ENCODE measurements at regions not wholly inside any gene's neighbourhood (a gene's known extent, or its start where the extent isn't known, plus 50 kb on each side); places are given as distances from the start of the nearest gene placed in this dataset.
A peak's percentile ranks its signal among the peaks of the same experiment; 100 is the strongest.

- TF ChIP-seq, protein P1, sequence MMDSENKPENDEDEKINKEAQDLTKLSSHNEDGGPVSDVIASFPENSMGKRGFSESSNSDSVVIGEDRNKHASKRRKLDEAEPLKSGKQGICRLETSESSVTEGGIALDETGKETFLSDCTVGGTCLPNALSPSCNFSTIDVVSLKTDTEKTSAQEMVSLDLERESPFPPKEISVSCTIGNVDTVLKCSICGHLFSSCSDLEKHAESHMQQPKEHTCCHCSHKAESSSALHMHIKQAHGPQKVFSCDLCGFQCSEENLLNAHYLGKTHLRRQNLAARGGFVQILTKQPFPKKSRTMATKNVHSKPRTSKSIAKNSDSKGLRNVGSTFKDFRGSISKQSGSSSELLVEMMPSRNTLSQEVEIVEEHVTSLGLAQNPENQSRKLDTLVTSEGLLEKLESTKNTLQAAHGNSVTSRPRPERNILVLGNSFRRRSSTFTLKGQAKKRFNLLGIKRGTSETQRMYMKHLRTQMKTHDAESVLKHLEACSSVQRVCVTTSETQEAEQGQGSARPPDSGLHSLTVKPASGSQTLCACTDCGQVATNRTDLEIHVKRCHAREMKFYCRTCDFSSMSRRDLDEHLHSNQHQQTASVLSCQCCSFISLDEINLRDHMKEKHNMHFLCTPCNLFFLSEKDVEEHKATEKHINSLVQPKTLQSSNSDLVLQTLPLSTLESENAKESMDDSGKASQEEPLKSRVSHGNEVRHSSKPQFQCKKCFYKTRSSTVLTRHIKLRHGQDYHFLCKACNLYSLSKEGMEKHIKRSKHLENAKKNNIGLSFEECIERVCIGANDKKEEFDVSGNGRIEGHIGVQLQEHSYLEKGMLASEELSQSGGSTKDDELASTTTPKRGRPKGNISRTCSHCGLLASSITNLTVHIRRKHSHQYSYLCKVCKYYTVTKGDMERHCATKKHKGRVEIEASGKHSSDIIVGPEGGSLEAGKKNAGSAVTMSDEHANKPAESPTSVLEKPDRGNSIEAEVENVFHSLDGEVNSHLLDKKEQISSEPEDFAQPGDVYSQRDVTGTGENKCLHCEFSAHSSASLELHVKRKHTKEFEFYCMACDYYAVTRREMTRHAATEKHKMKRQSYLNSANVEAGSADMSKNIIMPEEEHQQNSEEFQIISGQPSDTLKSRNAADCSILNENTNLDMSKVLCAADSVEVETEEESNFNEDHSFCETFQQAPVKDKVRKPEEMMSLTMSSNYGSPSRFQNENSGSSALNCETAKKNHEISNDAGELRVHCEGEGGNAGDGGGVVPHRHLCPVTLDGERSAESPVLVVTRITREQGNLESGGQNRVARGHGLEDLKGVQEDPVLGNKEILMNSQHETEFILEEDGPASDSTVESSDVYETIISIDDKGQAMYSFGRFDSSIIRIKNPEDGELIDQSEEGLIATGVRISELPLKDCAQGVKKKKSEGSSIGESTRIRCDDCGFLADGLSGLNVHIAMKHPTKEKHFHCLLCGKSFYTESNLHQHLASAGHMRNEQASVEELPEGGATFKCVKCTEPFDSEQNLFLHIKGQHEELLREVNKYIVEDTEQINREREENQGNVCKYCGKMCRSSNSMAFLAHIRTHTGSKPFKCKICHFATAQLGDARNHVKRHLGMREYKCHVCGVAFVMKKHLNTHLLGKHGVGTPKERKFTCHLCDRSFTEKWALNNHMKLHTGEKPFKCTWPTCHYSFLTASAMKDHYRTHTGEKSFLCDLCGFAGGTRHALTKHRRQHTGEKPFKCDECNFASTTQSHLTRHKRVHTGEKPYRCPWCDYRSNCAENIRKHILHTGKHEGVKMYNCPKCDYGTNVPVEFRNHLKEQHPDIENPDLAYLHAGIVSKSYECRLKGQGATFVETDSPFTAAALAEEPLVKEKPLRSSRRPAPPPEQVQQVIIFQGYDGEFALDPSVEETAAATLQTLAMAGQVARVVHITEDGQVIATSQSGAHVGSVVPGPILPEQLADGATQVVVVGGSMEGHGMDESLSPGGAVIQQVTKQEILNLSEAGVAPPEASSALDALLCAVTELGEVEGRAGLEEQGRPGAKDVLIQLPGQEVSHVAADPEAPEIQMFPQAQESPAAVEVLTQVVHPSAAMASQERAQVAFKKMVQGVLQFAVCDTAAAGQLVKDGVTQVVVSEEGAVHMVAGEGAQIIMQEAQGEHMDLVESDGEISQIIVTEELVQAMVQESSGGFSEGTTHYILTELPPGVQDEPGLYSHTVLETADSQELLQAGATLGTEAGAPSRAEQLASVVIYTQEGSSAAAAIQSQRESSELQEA (IDR thresholded peaks at IDR 0.05; ENCODE audit: low read depth), result no peak
- TF ChIP-seq ZBTB11 (CRISPR knock-in tag; IDR thresholded peaks at IDR 0.05) (no peak), ASH1L (IDR thresholded peaks at IDR 0.05; ENCODE audit: borderline replicate concordance, low read depth, partially characterized antibody) (peak; percentile 61), ATF3 (IDR thresholded peaks at IDR 0.05) (peak; percentile 95), ATF3 (CRISPR knock-in tag; conservative IDR thresholded peaks at IDR 0.05) (peak; percentile 86), PURB (CRISPR knock-in tag; IDR thresholded peaks at IDR 0.05; ENCODE audit: low read depth) (no peak), ZNF143 (CRISPR knock-in tag; IDR thresholded peaks at IDR 0.05) (no peak), TCF3 (CRISPR knock-in tag; IDR thresholded peaks at IDR 0.05) (peak; percentile 52; the same call in 1 of the 2 replicates), TBP (optimal IDR thresholded peaks at IDR 0.05; ENCODE audit: low read depth, low read length) (no peak), PHF21A (IDR thresholded peaks at IDR 0.05; ENCODE audit: borderline replicate concordance, low read depth) (no peak)
- TF ChIP-seq, protein P2, sequence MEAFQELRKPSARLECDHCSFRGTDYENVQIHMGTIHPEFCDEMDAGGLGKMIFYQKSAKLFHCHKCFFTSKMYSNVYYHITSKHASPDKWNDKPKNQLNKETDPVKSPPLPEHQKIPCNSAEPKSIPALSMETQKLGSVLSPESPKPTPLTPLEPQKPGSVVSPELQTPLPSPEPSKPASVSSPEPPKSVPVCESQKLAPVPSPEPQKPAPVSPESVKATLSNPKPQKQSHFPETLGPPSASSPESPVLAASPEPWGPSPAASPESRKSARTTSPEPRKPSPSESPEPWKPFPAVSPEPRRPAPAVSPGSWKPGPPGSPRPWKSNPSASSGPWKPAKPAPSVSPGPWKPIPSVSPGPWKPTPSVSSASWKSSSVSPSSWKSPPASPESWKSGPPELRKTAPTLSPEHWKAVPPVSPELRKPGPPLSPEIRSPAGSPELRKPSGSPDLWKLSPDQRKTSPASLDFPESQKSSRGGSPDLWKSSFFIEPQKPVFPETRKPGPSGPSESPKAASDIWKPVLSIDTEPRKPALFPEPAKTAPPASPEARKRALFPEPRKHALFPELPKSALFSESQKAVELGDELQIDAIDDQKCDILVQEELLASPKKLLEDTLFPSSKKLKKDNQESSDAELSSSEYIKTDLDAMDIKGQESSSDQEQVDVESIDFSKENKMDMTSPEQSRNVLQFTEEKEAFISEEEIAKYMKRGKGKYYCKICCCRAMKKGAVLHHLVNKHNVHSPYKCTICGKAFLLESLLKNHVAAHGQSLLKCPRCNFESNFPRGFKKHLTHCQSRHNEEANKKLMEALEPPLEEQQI (IDR thresholded peaks at IDR 0.05), result 0 out of 2 replicates have a peak, but pooled peaks have one; percentile 80
Measured at GRCh38 chr5:34587355-34588241, 68.5 kb upstream of the RAI14 start (continued).

Measured in K562 (cell line).